Upper lobe of right lung (tissue), 1 donor: ENCODE measurements at regions not wholly inside any gene's neighbourhood (a gene's known extent, or its start where the extent isn't known, plus 50 kb on each side); places are given as distances from the start of the nearest gene placed in this dataset.

Source experiments
- ATAC-seq: fragments of 200-7000 bp; cut with Tn5 transposase; one replicate; pipeline ENCODE4 v1.9.1; 2020; ENCODE audit warnings: mild to moderate bottlenecking, moderate library complexity
- DNase-seq: peaks from one replicate; pipeline ENCODE4 v3.0.0-alpha.2; 2020
- H3K27ac ChIP-seq: fragments of 200-600 bp; one replicate; pipeline ENCODE4 v1.8.0; 2022
- H3K27me3 ChIP-seq: fragments of 200-600 bp; one replicate; pipeline ENCODE4 v1.8.0; 2022; ENCODE audit warnings: mild to moderate bottlenecking
- H3K36me3 ChIP-seq: fragments of 200-600 bp; one replicate; pipeline ENCODE4 v1.8.0; 2022
- H3K4me1 ChIP-seq: fragments of 200-600 bp; one replicate; pipeline ENCODE4 v1.8.0; 2022
- H3K4me3 ChIP-seq: fragments of 200-600 bp; one replicate; pipeline ENCODE4 v1.8.0; 2022; ENCODE audit warnings: mild to moderate bottlenecking
- H3K9me3 ChIP-seq: fragments of 200-600 bp; one replicate; pipeline ENCODE4 v1.8.0; 2022
- intact Hi-C: fragments of 100-400 bp; cut with DNase I; formaldehyde crosslinking; loops from one replicate; pipeline ENCODE4 v1.11.0; 2022
- TF ChIP-seq, protein P1 (sequence below): fragments of 200-600 bp; IDR thresholded peaks from one replicate; pipeline ENCODE4 v1.8.0; 2022; ENCODE audit warnings: antibody characterized with exemption
- donor health status: DM: no; HTN: yes; CAD: no; lungs with severe emphysema.

DNA sequence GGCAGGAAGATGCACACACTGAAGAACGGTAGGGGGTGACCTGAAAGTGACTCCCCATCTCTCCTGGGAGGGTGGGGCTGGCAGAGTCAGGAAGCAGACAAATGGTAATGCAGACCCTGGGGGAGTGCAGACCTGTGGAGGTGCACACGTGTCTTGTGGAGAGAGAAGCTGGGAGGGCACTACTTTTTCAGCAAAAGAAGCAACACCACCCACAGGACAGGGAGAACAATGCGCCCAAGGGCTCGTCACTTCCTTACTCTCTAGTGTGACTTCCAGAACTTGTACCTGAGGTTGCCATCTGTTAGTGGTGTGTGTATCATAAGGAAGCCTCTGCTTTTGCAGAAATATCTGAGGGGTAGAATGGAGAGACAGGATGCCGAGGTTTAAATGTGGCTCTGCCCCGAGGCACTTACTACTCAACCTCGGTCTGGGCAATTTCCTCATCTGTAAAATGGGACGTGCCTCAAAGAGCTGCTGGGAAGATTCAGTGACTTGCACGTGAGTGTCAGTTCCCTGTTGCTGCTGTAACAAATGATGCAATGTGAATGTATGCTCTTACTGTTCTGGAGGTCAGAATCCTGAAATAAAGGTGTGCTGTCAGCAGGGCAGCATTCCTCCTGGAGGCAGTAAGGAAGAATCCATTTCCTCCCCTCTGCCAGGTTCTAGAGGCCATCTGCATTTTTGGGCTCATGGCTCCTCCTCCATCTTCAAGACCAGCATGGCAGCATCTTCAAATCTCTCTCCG lies 323.4 kb downstream of the SHANK2 start:
- ATAC-seq (no peak), DNase-seq (no peak)
- TF ChIP-seq, protein P1, sequence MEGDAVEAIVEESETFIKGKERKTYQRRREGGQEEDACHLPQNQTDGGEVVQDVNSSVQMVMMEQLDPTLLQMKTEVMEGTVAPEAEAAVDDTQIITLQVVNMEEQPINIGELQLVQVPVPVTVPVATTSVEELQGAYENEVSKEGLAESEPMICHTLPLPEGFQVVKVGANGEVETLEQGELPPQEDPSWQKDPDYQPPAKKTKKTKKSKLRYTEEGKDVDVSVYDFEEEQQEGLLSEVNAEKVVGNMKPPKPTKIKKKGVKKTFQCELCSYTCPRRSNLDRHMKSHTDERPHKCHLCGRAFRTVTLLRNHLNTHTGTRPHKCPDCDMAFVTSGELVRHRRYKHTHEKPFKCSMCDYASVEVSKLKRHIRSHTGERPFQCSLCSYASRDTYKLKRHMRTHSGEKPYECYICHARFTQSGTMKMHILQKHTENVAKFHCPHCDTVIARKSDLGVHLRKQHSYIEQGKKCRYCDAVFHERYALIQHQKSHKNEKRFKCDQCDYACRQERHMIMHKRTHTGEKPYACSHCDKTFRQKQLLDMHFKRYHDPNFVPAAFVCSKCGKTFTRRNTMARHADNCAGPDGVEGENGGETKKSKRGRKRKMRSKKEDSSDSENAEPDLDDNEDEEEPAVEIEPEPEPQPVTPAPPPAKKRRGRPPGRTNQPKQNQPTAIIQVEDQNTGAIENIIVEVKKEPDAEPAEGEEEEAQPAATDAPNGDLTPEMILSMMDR, result no peak
- no peaks in the 10 kb centered on the region for H3K4me1 ChIP-seq
- H3K27me3 ChIP-seq, result no peaks in the 10 kb centered on the region
- H3K36me3 ChIP-seq, result no peaks in the 10 kb centered on the region
- H3K27ac ChIP-seq, result no peak overlapping the region
- H3K4me3 ChIP-seq, result no peak overlapping the region
- intact Hi-C loops, result no loop called here
- H3K9me3 ChIP-seq, result no peaks in the 10 kb centered on the region

DNA sequence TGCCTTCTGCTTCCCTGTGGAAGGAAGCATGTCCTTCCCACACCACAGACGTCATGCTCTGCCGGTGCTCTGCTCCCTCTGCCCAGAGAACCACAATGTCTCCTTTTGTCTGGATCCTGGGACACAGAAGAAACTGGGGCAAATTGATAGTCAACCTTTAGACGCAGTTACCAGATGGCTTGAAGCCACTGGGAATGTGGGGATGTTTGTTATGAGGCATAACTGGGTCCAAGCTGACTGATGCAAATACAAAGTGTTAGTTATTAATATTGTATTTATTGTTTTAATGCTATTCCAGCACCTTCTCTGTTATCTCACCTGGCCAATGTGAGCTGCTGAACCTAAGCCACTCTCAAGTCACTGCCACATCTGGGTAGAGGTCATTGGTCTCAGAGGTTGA lies 322.2 kb downstream of the SHANK2 start:
- no peak for DNase-seq
- Histone ChIP-seq H3K36me3 (no peaks in the 10 kb centered on the region), H3K27me3 (no peaks in the 10 kb centered on the region), H3K4me3 (no peak overlapping the region), H3K4me1 (no peaks in the 10 kb centered on the region), H3K27ac (no peak overlapping the region), H3K9me3 (no peaks in the 10 kb centered on the region)
- no peak for ATAC-seq
- intact Hi-C loops, result no loop called here
- TF ChIP-seq, protein P1, result no peak

DNA sequence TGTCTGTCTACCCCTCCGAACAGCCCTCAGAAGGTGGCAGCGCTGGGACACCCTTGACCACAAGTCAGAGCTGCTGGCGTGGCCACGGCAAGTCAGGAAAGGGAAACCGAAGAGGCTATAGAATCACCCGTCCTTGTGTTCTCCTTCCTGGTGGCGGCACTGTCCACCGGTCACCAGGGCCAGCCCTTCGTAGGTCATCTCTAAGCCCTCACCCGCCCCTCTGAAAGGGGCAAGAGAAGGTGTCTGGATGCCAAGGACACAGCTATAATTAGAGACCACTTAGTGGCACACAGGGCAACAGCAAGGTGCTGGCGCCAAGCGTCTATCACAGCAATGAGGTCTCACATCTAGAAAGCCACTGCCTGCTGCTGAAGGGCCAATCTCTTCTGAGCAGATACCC lies 320.9 kb downstream of the SHANK2 start:
- H3K36me3 ChIP-seq, result no peaks in the 10 kb centered on the region
- no peak for DNase-seq
- no peak overlapping the region for H3K4me3 ChIP-seq
- no peak overlapping the region for H3K27ac ChIP-seq
- H3K27me3 ChIP-seq, result no peaks in the 10 kb centered on the region
- ATAC-seq, result no peak
- intact Hi-C loops, result no loop called here
- TF ChIP-seq, protein P1, result no peak
- no peaks in the 10 kb centered on the region for H3K9me3 ChIP-seq
- no peaks in the 10 kb centered on the region for H3K4me1 ChIP-seq

DNA sequence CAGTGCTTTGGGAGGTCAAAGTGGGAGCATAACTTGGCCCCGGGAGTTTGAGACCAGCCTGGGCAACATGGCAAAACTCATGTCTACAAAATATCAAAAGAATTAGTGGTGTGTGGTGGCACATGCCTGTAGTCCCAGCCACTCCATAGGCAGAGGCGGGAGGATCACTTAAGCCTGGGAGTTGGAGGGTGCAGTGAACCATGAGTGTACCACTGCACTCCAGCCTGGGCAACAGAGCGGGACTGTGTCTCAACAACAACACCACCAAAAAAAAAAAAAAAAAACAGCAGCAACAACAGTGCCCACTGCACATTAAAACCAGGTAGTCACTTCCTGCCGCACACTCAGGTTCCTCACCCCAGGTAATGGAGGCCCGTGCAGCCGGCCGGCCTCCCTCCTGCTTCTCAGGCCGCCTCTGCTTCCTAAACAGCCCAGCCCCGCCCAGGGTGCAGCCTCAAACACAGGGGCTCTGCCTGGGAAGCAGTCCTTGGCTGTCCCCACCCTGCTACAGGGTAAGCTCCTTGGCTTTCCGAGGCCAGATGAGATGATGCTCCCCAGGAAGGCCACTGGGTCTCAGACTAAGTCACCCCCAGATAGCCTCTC lies 318.3 kb downstream of the SHANK2 start:
- Histone ChIP-seq H3K4me3 (no peak overlapping the region), H3K36me3 (no peaks in the 10 kb centered on the region), H3K27me3 (no peaks in the 10 kb centered on the region), H3K4me1 (no peaks in the 10 kb centered on the region), H3K9me3 (no peaks in the 10 kb centered on the region), H3K27ac (no peak overlapping the region)
- ATAC-seq (no peak), DNase-seq (no peak)
- TF ChIP-seq, protein P1, result no peak
- intact Hi-C loops, result no loop called here

DNA sequence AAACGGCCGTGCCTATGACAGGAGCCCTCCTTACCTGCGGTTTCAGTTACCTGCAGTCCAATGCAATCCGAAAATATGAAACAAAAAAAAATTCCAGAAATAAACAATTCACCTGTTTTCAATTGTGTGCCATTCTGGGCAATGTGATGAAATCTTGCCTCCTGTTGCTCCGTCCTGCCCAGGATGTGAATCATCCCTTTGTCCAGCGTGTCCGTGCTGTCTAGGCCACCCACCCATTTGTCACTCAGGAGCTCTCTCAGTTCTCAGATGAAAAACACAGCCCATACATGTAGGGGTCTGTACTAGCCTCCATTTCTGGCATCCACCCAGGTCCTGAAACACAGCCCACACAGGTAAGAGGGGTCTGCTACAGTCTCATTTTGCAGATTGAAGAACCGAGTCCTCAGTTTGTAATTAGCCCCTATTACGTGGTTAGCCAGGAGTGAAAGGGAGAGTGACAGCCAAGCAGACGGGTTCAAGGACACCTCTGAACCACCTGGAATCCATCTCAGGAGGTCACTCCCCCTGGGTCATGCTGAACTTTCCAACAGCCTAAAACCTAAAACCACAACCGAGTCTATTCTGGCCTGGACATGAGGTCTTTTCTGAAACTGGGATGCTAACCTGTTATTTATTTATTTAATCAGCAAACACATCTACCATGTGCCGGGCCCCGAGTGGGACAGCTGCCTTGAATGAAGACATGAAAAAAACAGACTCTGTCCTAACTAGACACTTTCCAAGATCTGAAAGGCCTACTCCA lies 317.2 kb downstream of the SHANK2 start:
- Histone ChIP-seq H3K27me3 (no peaks in the 10 kb centered on the region), H3K27ac (no peak overlapping the region), H3K4me1 (no peaks in the 10 kb centered on the region), H3K36me3 (no peaks in the 10 kb centered on the region), H3K4me3 (no peak overlapping the region), H3K9me3 (no peaks in the 10 kb centered on the region)
- DNase-seq, result no peak
- TF ChIP-seq, protein P1, result no peak
- no peak for ATAC-seq
- intact Hi-C loops, result no loop called here
